Esophagus squamous epithelium (tissue), 5 donors: ENCODE measurements at regions not wholly inside any gene's neighbourhood (a gene's known extent, or its start where the extent isn't known, plus 50 kb on each side); places are given as distances from the start of the nearest gene placed in this dataset.

Experiments used
- DNase-seq: peaks from one replicate; lab custom pipeline; 2025; lab: John Stamatoyannopoulos, UW
- H3K27ac ChIP-seq, 4 donors: fragments of 200-600 bp; sonication (generic); one replicate each; pipeline ENCODE4 v1.5.1; 2016 to 2019; ENCODE audit warnings: mild to moderate bottlenecking in 1 of 4
- H3K27me3 ChIP-seq, 4 donors: fragments of 200-600 bp; sonication (generic); 1 replicate in 3 of 4; 2 replicates in 1 of 4; pipeline versions ENCODE4 v1.5.1 to v1.6.0; 2017 to 2021; ENCODE audit warnings: antibody characterized with exemption in 1 of 4
- H3K36me3 ChIP-seq, 3 donors: fragments of 200-600 bp; sonication (generic); one replicate each; pipeline ENCODE4 v1.5.1; 2016 to 2019
- H3K4me1 ChIP-seq, 3 donors: fragments of 200-600 bp; sonication (generic); one replicate each; pipeline ENCODE4 v1.5.1; 2017 to 2019
- H3K4me3 ChIP-seq, 4 donors: fragments of 200-600 bp; sonication (generic); 1 replicate in 3 of 4; 2 replicates in 1 of 4; pipeline ENCODE4 v1.5.1; 2016 to 2019; ENCODE audit warnings: mild to moderate bottlenecking in 2 of 4, moderate library complexity in 1 of 4
- H3K9me3 ChIP-seq, 3 donors: fragments of 200-600 bp; sonication (generic); one replicate each; pipeline ENCODE4 v1.5.1; 2016 to 2019
- CTCF ChIP-seq, 6 experiments: fragments of 450-650 bp in 4 of 6; fragments of 200-600 bp in 2 of 6; sonication (generic) in 2 of 6; IDR thresholded peaks; one replicate each; pipeline ENCODE4 v1.5.1; 2016 to 2019; ENCODE audit warnings: antibody characterized with exemption in 6 of 6, mild to moderate bottlenecking in 4 of 6, moderate library complexity in 4 of 6
- POLR2A ChIP-seq, 4 donors: fragments of 450-650 bp; IDR thresholded peaks; one replicate each; pipeline ENCODE4 v1.6.1; 2017; ENCODE audit warnings: antibody characterized with exemption in 4 of 4, mild to moderate bottlenecking in 4 of 4, moderate library complexity in 3 of 4
- WGBS, 2 donors: methylation state at CpG; one replicate each; pipeline ENCODE4 v1.1.5; 2018; 5-methylcytosine and 5-hydroxymethylcytosine counted together
- intact Hi-C: fragments of 100-400 bp; cut with DNase I; formaldehyde crosslinking; loops from one replicate; pipeline ENCODE4 v1.15.0; 2022
- donor health status: DM: yes; HTN: yes; CAD: no.

GRCh38 chr11:11122749-11123148 lies 230.3 kb downstream of the CSNK2A3 start:
- no peaks in the 10 kb centered on the region for H3K36me3 ChIP-seq
- H3K27me3 ChIP-seq: no peaks in the 10 kb centered on the region
- no peak for DNase-seq
- no peak overlapping the region for H3K4me3 ChIP-seq
- no peak for TF ChIP-seq CTCF (IDR thresholded peaks at IDR 0.05)
- H3K27ac ChIP-seq: no peak overlapping the region
- H3K9me3 ChIP-seq: no peaks in the 10 kb centered on the region
- 73 to 100% methylated on average over 1 of the region's 1 CpG for WGBS, 2 donors
- no peaks in the 10 kb centered on the region for H3K4me1 ChIP-seq
- intact Hi-C loops: no loop called here

GRCh38 chr11:11119917-11120316 lies 233.1 kb downstream of the CSNK2A3 start:
- no peaks in the 10 kb centered on the region for H3K36me3 ChIP-seq
- no peaks in the 10 kb centered on the region for H3K27me3 ChIP-seq
- H3K4me3 ChIP-seq: no peak overlapping the region
- H3K27ac ChIP-seq: no peak overlapping the region
- no peaks in the 10 kb centered on the region for H3K4me1 ChIP-seq
- no peaks in the 10 kb centered on the region for H3K9me3 ChIP-seq
- 82 to 96% methylated on average over 1 of the region's 1 CpG for WGBS, 2 donors
- intact Hi-C loops: no loop called here
- TF ChIP-seq CTCF (IDR thresholded peaks at IDR 0.05) (no peak), POLR2A (IDR thresholded peaks at IDR 0.05) (no peak)
- no peak for DNase-seq

- no peak for TF ChIP-seq POLR2A (IDR thresholded peaks at IDR 0.05)
- TF ChIP-seq CTCF (IDR thresholded peaks at IDR 0.05): no peak
- intact Hi-C loops: no loop called here
- no peak for DNase-seq
- H3K4me1 ChIP-seq: no peaks in the 10 kb centered on the region
- no peak overlapping the region for H3K27ac ChIP-seq
- H3K27me3 ChIP-seq: no peaks in the 10 kb centered on the region
- WGBS, 2 donors: 79 to 92% methylated on average over 3 of the region's 3 CpGs
- no peak overlapping the region for H3K4me3 ChIP-seq
- peaks cover 0 to 5% (median 0%) of the 10 kb centered on the region in 3 donors for H3K9me3 ChIP-seq
- no peaks in the 10 kb centered on the region for H3K36me3 ChIP-seq
Observed at GRCh38 chr11:11117730-11118129, 235.3 kb downstream of the CSNK2A3 start.

- Histone ChIP-seq H3K4me3 (no peak overlapping the region), H3K27me3 (no peaks in the 10 kb centered on the region), H3K36me3 (no peaks in the 10 kb centered on the region), H3K4me1 (no peaks in the 10 kb centered on the region), H3K27ac (no peak overlapping the region), H3K9me3 (peaks cover 0 to 5% (median 0%) of the 10 kb centered on the region in 3 donors)
- intact Hi-C loops: no loop called here
- TF ChIP-seq POLR2A (IDR thresholded peaks at IDR 0.05) (no peak), CTCF (IDR thresholded peaks at IDR 0.05) (no peak)
- WGBS, 2 donors: 89 to 94% methylated on average over 3 of the region's 3 CpGs
- no peak for DNase-seq
Observed at GRCh38 chr11:11115475-11115874, 237.6 kb downstream of the CSNK2A3 start.

GRCh38 chr11:11113626-11114025 lies 239.4 kb downstream of the CSNK2A3 start:
- no peak for DNase-seq
- Histone ChIP-seq H3K4me1 (no peaks in the 10 kb centered on the region), H3K36me3 (no peaks in the 10 kb centered on the region), H3K4me3 (no peak overlapping the region), H3K27me3 (no peaks in the 10 kb centered on the region), H3K27ac (no peak overlapping the region), H3K9me3 (peaks cover 0 to 5% (median 0%) of the 10 kb centered on the region in 3 donors)
- 77 to 86% methylated on average over 1 of the region's 1 CpG for WGBS, 2 donors
- TF ChIP-seq CTCF (IDR thresholded peaks at IDR 0.05) (no peak), POLR2A (IDR thresholded peaks at IDR 0.05) (no peak)
- intact Hi-C loops: no loop called here
